Mammary epithelial cell (primary cell): ENCODE measurements at regions not wholly inside any gene's neighbourhood (a gene's known extent, or its start where the extent isn't known, plus 50 kb on each side); places are given as distances from the start of the nearest gene placed in this dataset.

Source experiments
- CTCF ChIP-seq, 2 donors: IDR thresholded peaks in 1 of 2; conservative IDR thresholded peaks in 1 of 2; 2 replicates each; pipeline ENCODE4 v1.5.1; 2011 to 2012; ENCODE audit warnings: inconsistent platforms in 2 of 2, low read length in 2 of 2, mild to moderate bottlenecking in 2 of 2, control low read depth in 1 of 2, low read depth in 1 of 2; ENCODE audit not compliant: insufficient read depth in 1 of 2; ENCODE audit errors: extremely low read depth in 1 of 2
- EZH2 ChIP-seq: IDR thresholded peaks from 2 replicates; pipeline ENCODE4 v1.6.1; 2012; ENCODE audit warnings: low read length, inconsistent platforms, borderline replicate concordance

GRCh38 chr2:82000606-82001005 is 1696.1 kb upstream of the LRRTM1 start:
- TF ChIP-seq CTCF (conservative IDR thresholded peaks at IDR 0.05 in 1 of 2, IDR thresholded peaks at IDR 0.05 in 1 of 2; ENCODE audit: extremely low read depth in 1 of 2, insufficient read depth in 1 of 2, low read depth in 1 of 2, low read length in 2 of 2) (no peak), EZH2 (no peak)
